ENCODE measurements at regions not wholly inside any gene's neighbourhood (a gene's known extent, or its start where the extent isn't known, plus 50 kb on each side); places are given as distances from the start of the nearest gene placed in this dataset.

DNA sequence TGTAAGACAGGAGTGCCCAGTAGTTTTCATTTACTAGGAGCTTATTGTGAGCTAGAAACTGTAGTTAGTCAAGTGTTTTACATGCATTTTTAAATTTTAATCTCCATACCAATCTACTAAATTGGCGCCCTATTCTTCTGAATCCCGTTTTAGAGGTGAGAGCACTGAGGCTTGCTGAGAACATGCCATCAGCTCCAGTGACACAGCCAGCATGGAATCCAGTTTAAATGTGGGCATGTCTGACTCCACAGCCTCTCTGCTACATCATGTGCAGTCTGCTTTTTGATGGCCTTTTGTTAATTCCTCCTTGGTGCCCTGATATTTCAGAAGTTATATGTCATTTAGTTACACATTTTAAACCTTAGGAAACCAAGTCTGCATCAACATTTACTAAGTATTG, 325.4 kb downstream of the DLEU7 start:
- DNase-seq = no peak
- in situ Hi-C loops (cut with MboI; ENCODE audit: low pct_unique_long_range_greater_than_20kb, low sequenced_read_pairs) = no loop called here

GRCh38 chr13:50518781-50519201, 324.7 kb downstream of the DLEU7 start:
- in situ Hi-C loops (cut with MboI; ENCODE audit: low pct_unique_long_range_greater_than_20kb, low sequenced_read_pairs) = no loop called here
- DNase-seq = no peak

GRCh38 chr13:50519866-50520265, 323.6 kb downstream of the DLEU7 start:
- DNase-seq = no peak
- in situ Hi-C loops (cut with MboI; ENCODE audit: low pct_unique_long_range_greater_than_20kb, low sequenced_read_pairs) = no loop called here

DNA sequence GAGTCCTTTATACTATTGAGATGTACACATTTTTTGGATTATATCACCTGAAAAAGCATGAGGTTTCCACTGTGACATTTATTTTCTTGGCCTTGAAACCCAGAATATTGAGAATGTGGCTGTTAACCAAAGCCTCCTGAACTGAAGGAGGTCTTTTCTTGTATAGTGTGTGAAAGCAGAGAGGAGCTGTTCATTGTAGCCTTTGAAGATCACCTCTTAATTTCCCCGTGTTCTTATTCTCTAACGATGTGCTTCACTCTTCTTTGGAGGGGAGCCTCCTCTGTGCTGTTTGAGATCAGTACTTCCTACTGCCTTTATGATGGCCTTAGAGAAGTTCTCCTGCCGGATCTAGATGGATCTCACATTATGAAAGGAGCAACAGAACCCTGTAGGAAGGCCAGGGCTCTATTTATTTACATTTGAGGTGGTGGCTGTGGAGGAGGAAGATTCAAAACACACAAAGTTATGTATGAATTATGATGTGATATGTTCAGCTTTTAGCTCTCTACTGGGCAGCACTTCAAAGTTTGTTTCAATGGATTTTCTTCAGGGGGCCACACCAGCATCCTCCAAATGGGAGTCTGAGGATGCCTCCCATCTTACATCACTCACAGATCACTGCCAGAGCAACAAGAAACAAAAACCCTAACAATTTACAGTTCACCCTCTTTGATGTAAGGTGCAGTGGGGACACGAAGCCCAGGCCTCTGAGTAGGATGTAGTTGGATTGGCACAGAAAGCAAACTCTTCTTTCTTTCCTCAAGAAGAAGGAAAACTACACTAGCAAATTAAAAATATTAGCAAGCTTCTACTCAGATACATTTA, 322.3 kb downstream of the DLEU7 start:
- in situ Hi-C loops (cut with MboI; ENCODE audit: low pct_unique_long_range_greater_than_20kb, low sequenced_read_pairs) = no loop called here
- DNase-seq = no peak

DNA sequence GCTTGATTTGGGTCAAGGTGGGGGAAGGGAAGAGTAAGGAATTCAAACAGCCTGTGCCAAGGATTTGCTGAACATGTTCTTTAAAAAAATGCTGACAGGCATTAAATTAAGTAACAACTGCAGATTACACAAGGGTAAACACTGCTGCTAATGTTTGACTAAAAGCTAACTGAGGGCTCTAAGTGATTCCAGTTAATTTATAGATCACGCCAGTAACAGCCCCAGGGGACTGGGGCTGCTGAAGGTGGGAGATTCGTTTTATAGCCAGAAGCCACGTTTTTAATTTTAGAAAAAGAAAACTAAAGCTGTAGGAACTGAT, 321.7 kb downstream of the DLEU7 start:
- in situ Hi-C loops (cut with MboI; ENCODE audit: low pct_unique_long_range_greater_than_20kb, low sequenced_read_pairs) = no loop called here
- no peak for DNase-seq

DNA sequence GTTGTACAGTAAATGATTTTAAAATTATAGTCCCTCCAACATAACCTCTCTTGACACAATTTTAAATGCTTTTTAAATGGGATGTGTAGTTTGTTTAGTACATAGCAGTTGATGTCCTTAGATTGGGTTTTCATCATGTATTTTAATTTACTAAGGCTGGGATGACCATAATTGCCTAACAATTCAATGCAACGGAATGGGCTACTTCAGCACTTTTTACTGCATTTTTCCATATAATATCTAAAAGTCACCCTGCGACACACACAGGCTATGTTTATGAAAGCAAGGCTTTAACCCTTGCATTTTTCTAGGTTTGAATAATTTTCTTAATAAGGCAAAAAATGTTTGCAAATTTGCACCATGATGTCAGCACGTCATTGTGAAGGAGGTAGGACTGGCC, 321.0 kb downstream of the DLEU7 start:
- in situ Hi-C loops (cut with MboI; ENCODE audit: low pct_unique_long_range_greater_than_20kb, low sequenced_read_pairs) = no loop called here
- DNase-seq = no peak

DNA sequence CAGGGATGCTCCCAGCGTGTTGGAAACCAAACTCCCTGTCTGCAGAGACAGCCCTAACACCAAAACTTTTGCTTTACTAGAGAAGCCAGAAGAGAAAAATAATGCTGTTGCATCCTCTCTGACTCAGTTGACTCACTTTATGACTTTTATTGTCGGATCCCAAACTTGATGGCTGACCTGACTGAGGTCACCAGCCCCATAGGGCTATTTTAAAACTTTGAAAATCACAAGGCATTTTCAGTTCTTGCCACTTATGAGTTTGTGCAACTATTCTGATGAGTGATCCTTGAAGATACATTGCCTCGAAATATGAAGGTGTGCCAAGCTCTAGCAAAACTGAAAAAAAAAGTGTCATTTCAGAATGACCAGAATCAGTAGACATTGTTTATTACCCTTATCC, 320.2 kb downstream of the DLEU7 start:
- DNase-seq = no peak
- in situ Hi-C loops (cut with MboI; ENCODE audit: low pct_unique_long_range_greater_than_20kb, low sequenced_read_pairs) = no loop called here

DNA sequence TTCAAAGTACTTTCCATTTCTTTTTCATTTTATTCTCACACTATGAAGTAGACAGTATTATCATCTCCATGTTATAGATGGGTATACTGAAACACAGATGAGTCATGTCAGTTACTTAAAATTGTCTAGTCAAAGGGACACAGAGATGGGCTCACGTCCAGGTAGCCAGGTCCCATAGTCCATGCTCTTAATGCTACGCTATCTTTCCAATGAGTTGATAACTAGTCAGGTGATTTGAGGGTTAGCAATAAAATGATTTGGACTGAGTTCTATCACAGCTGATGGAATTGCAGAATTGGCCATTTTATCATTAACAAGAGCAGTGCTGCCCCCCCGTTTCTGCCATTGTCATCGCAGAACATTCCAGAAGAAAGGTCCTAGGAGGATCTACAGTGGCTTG, 318.9 kb downstream of the DLEU7 start:
- in situ Hi-C loops (cut with MboI; ENCODE audit: low pct_unique_long_range_greater_than_20kb, low sequenced_read_pairs) = no loop called here
- DNase-seq = no peak

DNA sequence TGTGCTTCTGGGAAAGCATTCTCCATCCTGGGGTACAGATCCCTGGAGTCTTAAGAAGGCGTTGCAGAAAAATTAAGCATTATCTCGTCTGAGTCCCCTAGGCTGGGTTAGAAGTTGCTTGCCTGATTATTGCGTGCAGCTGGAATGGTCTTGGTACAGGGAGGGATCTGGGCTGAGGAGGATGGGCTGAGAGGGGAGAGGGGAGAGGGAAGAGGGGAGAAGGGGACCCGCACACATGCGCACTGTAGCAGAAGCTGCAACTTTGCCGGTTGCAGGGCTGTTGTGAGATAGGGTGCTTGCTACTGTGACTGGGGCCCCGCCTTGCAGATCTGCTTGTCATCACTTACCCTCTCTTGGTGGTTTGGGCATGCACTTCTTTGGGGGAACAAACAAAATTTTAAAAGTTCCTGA, 316.8 kb downstream of the DLEU7 start:
- in situ Hi-C loops (cut with MboI; ENCODE audit: low pct_unique_long_range_greater_than_20kb, low sequenced_read_pairs) = no loop called here
- DNase-seq = no peak

- DNase-seq = no peak
- in situ Hi-C loops (cut with MboI; ENCODE audit: low pct_unique_long_range_greater_than_20kb, low sequenced_read_pairs) = no loop called here
Measured at GRCh38 chr13:50527188-50527587, 316.3 kb downstream of the DLEU7 start.

DNA sequence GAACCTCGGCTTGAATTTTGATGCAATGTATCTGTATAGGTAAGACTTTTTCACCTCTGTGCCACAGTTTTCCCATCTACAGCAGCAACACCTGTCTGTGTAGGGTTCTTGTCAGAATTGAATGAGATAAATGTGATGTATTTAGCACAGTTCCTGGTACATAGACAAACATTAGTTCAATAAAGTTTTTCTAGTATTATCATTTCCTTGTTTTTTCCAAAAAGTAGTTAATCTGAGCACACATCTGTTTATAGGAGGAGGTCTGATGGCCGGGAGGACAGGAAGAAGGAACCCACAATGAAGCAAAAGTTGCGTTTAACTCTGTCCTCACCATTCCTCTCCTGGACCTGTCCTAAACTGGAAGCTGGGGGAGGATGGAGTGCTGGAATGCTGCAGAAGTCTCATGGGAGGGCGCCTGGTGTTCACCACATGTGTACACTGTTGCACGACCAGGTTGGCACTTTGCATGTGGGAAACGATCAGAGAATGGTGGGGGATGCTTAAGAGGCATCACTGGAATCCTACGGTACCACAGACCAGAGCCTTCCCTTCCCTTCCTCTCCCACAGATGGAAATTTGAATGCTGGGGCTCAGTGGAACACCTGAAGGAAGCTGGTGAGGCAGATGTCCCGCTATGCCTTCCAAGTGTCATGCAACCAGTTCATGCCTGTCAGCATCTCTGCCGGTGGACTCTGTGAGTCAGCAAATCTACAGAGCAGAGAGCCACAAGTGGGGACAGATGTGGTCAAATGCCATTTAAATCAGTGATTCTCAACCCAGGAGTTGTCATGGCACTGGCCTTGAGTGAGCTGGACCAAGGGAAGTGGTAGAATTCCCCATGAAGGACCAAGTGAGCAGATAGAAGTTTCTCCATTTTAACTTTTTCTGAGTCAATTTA, 315.6 kb downstream of the DLEU7 start:
- DNase-seq = peak; percentile 58
- in situ Hi-C loops (cut with MboI; ENCODE audit: low pct_unique_long_range_greater_than_20kb, low sequenced_read_pairs) = no loop called here

DNA sequence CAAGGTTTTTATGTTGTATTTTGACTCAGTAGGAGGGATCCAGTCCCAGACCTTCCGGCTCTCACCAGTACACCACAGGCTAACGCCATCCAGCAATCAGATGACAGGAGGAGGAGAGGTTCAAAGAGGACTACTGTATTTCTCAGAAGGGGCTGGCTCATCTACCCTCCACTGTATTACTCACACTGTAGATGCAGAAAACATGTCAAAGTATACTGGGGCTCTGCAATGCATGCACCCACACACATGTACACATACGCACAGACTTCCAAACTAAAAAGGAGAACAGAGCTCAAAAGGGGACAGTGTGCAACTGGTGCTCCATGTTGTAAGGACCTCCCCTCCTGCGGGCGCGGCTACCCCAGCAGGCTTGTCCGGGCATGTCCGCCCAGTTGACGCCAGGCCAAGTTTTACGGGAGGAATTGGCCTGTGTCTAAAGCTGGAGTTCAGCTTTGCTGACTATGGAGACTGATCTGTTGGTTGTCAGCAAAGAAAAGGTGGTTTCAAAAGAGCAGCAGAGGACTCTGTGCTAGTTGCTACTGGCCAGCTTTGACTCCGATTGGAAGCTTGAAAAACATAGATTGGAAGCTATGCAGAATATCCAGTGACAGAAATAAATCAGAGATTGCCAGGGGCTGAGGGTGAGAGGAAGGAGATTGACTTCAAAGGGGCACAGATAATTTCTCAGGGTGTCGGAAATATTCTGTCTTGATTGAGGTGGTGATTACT, 314.2 kb downstream of the DLEU7 start:
- in situ Hi-C loops (cut with MboI; ENCODE audit: low pct_unique_long_range_greater_than_20kb, low sequenced_read_pairs) = no loop called here
- DNase-seq = peak; percentile 95

- peak; percentile 54 for DNase-seq
- in situ Hi-C loops (cut with MboI; ENCODE audit: low pct_unique_long_range_greater_than_20kb, low sequenced_read_pairs) = no loop called here
Measured at GRCh38 chr13:50531917-50532899, 311.3 kb downstream of the DLEU7 start.

DNA sequence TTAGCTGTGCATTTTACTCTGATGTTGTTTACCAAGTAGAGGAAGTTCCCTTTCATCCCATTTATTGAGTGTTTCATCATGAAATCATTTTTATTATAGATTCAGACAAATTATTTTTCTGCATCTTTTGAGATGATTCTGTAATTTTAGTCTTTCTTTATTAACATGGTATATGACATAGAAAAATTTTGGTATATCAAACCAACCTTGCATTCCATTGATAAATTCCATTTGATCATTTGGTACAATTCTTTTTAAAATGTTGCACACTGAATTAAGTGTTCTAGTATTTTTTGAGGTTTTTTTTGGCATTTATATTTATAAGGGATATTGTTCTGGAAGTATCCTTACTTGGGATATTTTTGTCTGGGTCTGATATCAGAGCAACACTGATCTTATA, 308.4 kb downstream of the DLEU7 start:
- no peak for DNase-seq
- in situ Hi-C loops (cut with MboI; ENCODE audit: low pct_unique_long_range_greater_than_20kb, low sequenced_read_pairs) = no loop called here

GRCh38 chr13:50537029-50537428, 306.5 kb downstream of the DLEU7 start:
- no peak for DNase-seq
- in situ Hi-C loops (cut with MboI; ENCODE audit: low pct_unique_long_range_greater_than_20kb, low sequenced_read_pairs) = no loop called here

GRCh38 chr13:50539791-50540530, 303.5 kb downstream of the DLEU7 start:
- DNase-seq = no peak

DNA sequence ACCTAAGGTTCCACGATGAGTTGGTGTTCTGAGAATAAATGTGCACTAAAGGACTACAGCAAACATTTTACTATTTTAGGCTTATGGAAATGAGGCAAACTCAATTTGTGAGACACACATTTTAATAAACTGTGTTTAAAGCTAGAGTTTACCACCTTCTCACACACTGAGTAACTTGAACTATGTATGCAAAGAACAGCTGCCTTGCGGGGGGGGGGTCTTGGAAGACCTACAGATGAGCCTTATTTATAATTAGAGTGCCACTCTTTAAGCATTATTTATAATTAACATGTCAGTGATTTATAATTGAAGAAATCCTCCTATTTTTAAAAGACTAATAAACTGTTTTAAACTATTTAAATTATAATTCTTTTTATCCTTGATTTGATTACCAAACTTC, 300.4 kb downstream of the DLEU7 start:
- no peak for DNase-seq
- in situ Hi-C loops (cut with MboI; ENCODE audit: low pct_unique_long_range_greater_than_20kb, low sequenced_read_pairs) = no loop called here

More at GRCh38 chr13:50539791-50540530, 303.5 kb downstream of the DLEU7 start:
- in situ Hi-C loops (cut with MboI; ENCODE audit: low pct_unique_long_range_greater_than_20kb, low sequenced_read_pairs) = no loop called here

GRCh38 chr13:50543782-50544181, 299.7 kb downstream of the DLEU7 start:
- in situ Hi-C loops (cut with MboI; ENCODE audit: low pct_unique_long_range_greater_than_20kb, low sequenced_read_pairs) = no loop called here
- DNase-seq = no peak

All from KBM-7 (cell line).